ENCODE measurements at regions not wholly inside any gene's neighbourhood (a gene's known extent, or its start where the extent isn't known, plus 50 kb on each side); places are given as distances from the start of the nearest gene placed in this dataset.

DNA sequence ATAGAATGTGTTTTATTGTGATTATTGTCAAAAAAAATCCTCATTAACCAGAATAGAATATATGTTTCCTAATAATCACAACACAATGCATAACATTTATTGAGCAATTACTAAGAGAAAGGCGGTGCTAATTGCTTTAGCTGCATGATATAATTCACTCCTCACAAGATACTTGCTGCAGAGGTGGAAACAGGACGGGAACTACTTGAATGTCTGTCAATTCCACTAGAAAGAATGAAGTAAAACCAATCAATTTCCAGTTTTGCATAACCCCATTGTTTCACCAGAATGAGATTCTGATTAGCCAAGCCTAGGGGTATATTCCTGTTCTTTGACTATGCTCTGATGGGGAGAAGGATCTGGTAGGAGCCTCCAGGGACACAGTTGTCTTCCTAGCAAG is 239.1 kb upstream of the NRP1 start:
- TF ChIP-seq POLR2AphosphoS5 (IDR thresholded peaks at IDR 0.05; ENCODE audit: low read depth, low read length) (no peak), SIN3A (IDR thresholded peaks at IDR 0.05; ENCODE audit: borderline replicate concordance, insufficient read depth, low read length) (no peak), REST (IDR thresholded peaks at IDR 0.05; ENCODE audit: insufficient read depth in 1 of 2, low read depth in 2 of 2, low read length in 2 of 2) (no peak)

Data from PFSK-1 (cell line).